C4-2B (cell line): ENCODE measurements at regions not wholly inside any gene's neighbourhood (a gene's known extent, or its start where the extent isn't known, plus 50 kb on each side); places are given as distances from the start of the nearest gene placed in this dataset.

Experiments
- H3K27ac ChIP-seq: fragments of 450-650 bp; 2 replicates; pipeline ENCODE4 v1.5.1; 2017
- CTCF ChIP-seq: fragments of 450-650 bp; conservative IDR thresholded peaks from 2 replicates; pipeline ENCODE4 v1.5.1; 2017; ENCODE audit warnings: mild to moderate bottlenecking
- ZFX ChIP-seq: fragments of 450-650 bp; IDR thresholded peaks from 2 replicates; pipeline ENCODE4 v1.6.1; 2017

GRCh38 chr16:14002416-14002990 is 68.6 kb upstream of the MRTFB start:
- H3K27ac ChIP-seq: no peak overlapping the region
- TF ChIP-seq CTCF (no peak), ZFX (no peak)

- TF ChIP-seq ZFX (no peak), CTCF (no peak)
- no peak overlapping the region for H3K27ac ChIP-seq
These were observed 68.0 kb upstream of the MRTFB start for GRCh38 chr16:14003074-14003570.

- H3K27ac ChIP-seq: no peak overlapping the region
- TF ChIP-seq ZFX: no peak
- TF ChIP-seq CTCF: no peak
These were observed 66.9 kb upstream of the MRTFB start for GRCh38 chr16:14004031-14004728.

- H3K27ac ChIP-seq: no peak overlapping the region
- TF ChIP-seq ZFX: no peak
- TF ChIP-seq CTCF: no peak
These were observed 66.3 kb upstream of the MRTFB start for GRCh38 chr16:14004729-14005315.

GRCh38 chr16:14005335-14005734 is 65.8 kb upstream of the MRTFB start:
- no peak overlapping the region for H3K27ac ChIP-seq
- TF ChIP-seq CTCF: no peak
- TF ChIP-seq ZFX: no peak

- no peak overlapping the region for H3K27ac ChIP-seq
- TF ChIP-seq ZFX (no peak), CTCF (no peak)
These were observed 63.7 kb upstream of the MRTFB start for GRCh38 chr16:14007450-14007849.

- TF ChIP-seq ZFX: no peak
- TF ChIP-seq CTCF: no peak
- no peak overlapping the region for H3K27ac ChIP-seq
These were observed 60.1 kb upstream of the MRTFB start for GRCh38 chr16:14011001-14011400.
